Bone marrow (tissue), 2 donors: ENCODE measurements at regions not wholly inside any gene's neighbourhood (a gene's known extent, or its start where the extent isn't known, plus 50 kb on each side); places are given as distances from the start of the nearest gene placed in this dataset.

ENCODE experiments used
- DNase-seq, 2 donors: peaks; one replicate each; lab custom pipeline; 2025; lab: John Stamatoyannopoulos, UW

DNA sequence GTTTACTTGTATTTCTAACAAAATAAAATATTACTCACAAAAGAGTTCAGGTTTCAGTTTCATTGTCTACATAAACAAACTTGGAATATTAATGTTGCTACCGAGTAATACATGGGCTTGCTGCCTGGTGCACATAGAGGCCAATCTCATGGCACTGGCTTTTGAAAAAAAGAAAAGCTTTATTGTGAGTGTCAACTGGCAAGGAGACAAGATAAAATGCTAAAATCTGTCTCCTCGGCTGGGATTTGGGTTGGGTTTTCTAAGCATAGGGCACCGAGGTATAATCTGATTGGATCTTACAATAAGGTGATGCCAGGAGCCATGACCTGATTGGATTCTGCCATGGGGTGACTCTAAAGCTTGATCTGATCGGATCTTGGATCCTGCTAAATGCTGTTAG lies 1519.9 kb upstream of the MIR17HG start:
- no peak for DNase-seq

DNA sequence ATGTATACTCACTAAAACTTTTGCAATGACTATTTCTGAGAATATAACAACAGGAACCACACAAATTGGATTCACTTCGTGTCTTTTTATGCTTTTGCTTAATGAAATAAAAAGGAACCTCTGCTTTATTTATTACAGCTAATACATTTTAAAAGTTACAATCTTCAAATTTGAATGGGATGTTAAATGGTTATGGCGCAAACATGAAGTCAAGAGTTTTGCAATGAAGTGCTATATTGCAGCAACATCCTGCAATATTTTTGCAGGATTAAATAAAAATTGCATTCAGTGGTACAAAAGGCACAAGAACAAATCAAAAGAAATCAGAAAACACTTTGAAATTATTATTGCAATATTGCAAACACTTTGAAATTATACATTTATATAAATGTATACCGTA lies 1519.0 kb upstream of the MIR17HG start:
- no peak for DNase-seq

DNA sequence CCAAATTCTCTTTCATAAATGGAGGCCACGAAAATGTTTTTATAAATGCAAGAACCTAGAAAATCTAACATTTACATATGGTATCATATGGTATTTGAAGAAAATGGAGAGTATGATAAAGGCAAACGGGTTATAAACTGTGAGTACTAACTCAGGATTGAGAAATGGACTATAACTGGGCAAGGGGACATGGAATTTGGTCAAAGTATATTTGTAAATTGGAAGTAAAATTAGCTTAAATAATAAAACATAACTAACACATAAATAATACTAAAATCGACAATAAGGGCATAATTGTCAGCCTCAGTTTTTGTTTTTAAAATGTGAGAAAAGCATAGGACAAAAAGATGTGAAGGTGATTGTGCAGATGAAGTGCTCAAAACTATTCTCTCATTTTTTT lies 1516.3 kb upstream of the MIR17HG start:
- no peak for DNase-seq

DNA sequence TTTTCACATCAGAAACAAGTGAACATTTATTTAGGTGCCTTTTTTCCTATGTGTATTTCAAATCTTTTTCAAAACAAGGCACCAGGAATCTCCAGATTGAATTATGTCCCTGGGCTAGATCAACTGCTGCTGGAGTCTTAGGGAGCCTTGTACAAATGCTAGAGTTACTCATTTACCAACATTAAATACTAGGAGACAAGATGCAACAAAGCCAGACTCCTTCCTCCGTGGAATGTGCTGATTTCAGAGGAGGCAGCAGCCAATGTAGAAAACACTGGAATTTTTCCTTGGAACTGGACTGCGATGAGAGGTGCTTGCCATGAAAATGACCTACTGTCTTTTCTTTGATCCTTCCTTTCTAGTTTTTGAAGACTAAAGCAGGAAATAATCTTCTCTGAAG lies 1514.7 kb upstream of the MIR17HG start:
- DNase-seq: no peak

DNA sequence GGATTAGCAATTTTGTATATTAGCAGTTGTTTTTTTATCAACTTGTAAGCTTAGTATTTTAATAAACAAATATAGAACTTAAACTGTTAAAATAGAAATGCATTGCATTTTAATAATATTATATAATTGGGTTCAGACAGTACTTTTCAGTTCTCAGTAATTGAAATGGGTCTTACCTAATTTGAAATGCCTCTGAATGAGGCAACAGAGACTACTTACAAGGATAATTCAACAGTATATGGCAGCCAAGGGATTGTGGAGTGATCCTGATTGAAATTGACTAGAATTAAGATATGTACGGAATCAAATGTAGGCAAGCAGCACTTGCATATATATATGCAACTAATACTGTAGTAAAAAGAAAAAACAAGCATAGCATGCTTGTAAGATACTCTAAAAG lies 1503.9 kb upstream of the MIR17HG start:
- DNase-seq: no peak

DNA sequence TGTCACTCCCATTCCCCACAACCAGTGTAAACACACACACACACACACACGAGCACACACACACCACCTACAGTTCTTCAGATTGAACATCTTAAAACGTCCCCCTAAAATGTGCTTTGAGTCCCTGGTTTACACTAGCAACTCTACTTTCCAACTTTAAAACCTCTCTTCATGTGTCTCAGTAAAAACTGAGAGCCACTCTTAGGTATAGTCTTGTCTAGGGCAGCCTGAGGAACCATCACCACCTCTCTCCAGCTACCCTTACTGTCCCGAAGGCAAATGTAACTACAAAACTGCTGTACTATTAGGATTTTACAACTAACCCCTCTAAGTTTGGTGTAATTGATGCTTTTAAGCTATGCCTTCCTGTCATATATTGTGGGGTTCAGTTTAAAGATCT lies 1501.6 kb upstream of the MIR17HG start:
- no peak for DNase-seq

DNA sequence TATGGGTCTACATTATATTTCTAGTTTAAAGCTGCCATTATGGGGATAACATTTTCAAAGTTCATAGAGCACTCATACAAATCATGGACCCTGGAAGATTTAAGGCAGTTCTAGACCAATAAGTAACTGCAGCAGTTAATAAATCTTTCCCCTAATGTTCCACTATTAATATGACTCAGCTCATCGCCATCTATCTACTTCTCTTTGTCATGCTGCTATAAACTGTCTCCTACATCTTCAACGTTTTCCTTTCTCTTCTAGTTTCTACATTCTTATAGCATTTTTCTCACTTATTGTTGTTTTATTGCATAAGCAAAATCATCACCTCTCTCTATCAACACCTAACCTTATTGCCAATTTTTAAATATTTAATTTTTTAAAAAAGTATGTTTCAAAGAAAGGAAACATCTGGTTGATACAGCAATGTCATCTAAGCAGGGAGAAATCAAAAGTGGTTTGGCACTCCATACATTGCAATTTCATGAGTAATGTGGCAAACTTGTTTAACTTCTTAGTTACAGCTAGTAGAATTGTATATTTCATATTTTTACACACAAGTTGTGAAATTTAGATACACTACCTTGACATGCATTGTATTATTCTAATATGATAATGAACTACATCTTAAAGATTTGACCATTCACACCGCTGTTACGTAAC lies 1500.4 kb upstream of the MIR17HG start:
- no peak for DNase-seq

DNA sequence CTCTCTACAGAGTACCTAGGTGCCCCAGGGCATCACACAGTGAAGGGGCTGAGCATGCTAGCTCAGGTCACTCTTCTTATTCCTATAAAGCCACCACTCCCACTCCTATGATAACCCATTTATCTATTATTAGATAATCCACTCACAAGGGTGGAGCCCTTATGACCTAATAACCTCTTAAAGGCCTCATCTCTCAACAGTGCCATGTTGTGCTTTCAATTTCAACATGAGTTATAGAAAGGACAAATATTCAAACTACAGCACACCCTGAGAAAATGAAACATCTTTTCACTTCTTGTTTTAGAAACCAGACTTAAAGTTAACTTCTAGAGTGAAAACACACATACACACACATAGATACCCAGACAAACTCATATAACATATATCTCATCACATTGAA lies 1494.9 kb upstream of the MIR17HG start:
- no peak for DNase-seq

DNA sequence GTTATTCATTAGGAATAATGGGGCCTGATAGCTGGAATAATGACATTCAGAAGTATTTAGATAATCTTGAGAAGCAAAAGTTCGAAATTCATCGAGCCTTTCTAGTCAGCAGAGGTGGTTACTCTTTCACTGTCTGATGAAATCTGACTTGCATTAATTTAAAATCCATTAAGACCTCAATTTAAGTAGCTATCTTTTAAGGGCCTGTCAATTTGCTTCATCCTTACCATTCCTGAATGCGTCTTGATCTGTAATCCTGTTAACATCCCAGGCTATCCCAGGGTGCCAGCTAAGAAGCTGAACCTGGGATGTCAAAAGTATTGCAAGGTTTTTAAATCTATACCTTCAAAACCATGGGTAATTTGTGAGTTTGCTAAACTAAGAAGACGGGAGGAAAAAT lies 1491.0 kb upstream of the MIR17HG start:
- DNase-seq: no peak

DNA sequence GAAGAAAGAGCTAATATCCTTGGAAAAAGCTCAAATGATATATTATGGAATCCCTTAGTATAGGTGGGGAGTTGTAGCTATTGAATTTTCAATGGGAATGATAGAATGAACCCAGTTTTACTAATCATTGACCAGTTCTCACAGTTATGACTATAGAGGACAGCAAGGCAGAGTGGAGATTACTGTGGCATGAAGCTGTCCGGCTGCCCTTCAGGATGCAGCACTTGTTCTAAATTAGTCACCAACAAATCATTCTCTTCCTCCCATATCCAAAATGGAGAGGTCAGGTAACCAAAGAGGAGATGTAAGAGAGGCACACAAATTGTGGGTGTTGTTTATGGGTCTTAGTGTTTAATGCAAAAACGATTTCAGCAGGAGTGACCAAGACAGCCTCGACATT lies 1490.0 kb upstream of the MIR17HG start:
- no peak for DNase-seq

DNA sequence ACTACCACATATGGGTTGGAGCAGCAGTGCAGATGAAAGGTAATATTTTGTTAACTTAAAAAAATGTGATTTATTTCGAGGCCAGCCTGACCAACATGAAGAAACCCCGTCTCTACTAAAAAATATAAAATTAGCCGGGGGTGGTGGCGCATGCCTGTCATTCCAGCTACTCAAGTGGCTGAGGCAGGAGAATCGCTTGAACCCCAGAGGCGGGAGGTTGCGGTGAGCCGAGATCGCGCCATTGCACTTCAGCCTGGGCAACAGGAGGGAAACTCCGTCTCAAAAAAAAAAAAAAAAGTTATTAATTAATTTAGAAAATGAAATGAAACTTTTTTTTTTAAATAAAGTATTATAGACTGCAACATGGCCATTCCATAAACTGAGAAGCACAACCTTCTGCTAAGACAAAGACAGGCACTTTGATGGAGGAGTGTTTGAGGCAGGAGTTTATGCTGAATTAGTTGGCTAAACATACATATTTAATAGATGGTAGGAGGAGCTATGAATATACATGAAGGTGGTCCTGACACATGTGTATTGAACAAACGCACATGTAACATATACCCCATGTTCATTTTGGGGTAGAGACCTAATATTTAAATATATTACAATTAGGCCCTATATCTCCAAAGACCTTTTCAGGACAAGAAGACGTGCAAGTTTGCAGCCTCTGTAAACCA lies 1485.3 kb upstream of the MIR17HG start:
- DNase-seq: no peak

DNA sequence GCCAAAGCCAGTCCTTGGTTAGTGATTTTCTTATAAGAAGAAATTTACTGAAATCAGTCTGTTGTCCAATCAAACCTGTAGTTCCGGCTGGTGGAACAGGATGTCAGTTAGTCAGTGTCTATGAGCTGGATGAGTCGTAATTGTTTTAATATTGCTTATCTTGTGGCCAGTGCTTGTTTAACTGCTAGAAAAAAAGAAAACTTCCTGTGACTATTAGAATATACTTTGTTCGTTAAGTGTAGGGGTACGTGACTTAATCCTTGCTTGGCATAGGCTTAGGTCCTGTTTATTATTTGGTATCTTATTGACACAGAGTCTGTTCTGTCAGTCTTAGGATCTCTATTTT lies 1484.8 kb upstream of the MIR17HG start:
- no peak for DNase-seq

DNA sequence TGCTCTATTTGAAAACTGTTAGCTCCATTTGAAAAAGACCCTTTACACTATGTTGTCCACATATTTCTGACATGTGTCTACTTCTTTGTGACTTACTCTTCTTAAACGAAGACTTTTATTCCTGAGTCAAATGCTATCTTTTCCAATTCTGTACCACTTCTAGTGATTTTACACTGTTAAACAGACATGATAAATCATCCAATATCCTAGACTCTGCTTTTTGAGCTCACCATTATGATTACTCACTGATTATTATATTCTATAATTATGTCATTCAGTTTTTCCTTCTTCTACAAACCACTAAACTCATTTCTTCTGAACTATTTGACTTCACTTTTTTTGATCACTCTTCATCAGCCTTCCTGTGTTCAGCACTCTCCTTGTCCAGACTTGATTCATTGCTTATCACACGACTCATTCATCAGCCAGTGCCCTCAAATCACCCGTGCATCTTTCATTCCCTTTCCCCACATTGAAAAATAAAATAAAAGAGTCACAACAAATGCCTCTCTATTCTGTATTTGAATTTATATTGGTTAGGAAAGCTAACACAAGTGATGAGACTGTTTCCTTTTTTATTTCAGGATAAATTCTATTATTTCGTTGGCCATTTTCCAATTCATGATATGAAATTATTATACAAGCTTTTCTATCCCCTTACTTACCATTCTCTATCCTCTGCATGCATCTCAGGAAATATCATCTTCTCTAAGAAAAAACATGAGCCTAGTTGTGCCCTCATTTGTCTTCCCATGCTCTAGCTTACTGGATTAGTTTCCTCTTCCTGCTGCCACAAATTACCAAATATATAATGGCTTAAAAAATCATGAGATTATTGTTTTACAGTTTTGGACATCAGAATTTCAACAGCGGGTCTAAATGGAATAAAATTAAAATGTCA lies 1482.1 kb upstream of the MIR17HG start:
- DNase-seq: no peak

DNA sequence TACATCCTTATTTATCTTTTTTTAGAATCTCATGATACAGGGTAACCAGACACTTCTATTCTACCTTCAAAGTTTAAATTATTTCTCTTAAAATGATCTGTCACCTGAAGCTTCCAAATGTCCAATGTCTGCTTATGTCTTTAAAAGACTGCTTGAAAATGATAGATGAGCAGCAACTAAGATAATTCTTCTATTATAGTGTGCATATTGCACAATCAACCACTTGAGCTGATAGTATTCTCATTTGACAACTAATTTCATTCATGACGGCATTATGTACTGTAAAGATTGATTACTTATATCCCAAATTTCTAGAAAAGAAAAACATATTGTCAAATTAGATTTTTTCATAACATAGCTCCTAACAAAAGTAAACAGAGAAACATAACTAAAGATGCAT lies 1478.2 kb upstream of the MIR17HG start:
- no peak for DNase-seq

DNA sequence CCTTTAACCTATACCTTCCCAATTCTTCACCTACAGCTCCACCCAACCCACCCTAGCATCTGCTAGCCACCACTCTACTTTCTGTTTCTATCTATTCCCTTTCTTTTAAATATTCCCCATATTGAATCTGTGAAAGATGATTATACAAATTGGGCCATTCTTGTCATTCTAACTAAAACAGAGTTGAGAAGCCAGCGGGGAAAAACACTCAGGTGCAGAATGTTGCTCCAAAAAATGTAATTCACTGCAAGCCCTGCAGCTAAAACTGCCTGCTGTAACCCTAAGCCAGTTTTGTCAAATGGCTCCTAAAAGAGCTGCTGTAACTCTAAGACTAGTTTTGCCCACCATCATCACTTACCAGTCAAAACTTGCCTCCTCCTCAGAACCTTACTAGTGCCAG lies 1468.6 kb upstream of the MIR17HG start:
- DNase-seq: no peak

DNA sequence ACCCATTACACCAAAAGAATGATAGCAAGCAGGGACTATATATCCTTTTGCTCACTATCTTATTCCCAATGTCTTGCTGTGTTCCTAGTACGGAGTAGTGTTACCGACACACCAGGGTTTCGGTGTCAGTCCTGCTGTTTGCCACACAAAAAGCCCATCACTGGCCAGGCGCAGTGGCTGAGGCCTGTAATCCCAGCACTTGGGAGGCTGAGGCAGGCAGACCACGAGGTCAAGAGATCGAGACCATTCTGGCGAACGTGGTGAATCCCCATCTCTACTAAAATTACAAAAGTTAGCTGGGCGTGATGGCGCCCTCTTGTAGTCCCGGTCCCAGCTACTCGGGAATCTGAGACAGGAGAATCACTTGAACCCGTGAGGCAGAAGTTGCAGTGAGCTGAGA lies 1467.3 kb upstream of the MIR17HG start:
- no peak for DNase-seq

DNA sequence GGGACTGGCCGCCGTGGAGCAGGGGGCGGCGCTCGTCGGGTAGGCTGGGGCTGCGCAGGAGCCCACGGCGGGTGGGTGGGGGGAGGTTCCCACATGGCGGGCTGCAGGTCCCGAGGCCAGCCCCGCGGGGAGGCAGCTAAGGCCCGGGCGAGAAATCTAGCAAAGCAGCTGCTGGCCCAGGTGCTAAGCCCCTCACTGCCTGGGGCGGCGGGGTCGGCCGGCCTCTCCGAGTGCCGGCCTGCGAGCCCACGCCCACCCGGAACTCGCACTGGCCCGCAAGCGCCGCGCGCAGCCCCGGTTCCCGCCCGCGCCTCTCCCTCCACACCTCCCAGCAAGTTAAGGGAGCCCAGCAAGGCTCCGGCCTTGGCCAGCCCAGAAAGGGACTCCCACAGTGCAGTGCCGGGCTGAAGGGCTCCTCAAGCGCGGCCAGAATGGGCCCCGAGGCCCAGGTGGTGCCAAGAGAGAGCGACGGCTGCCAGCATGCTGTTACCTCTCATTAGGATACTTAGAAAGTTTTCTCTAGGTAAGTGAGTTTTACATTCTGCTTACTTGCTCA lies 1463.5 kb upstream of the MIR17HG start:
- no peak for DNase-seq

DNA sequence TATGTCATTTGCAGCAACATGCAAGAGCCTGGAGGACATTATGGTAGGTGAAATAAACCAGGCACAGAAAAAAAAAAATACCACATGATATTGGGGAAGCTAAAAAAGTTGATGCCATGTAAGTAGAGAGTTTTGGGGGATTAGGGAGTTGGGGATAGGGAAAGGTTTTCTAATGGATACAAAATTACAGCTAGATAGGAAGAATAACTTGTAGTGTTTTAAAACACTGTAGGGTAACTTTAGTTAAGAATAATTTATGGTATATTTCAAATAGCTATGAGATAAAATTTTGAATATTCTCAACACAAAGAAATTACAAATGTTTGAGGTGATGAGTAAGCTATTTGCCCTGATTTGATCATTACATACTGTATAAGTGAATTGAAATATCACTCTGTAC lies 1456.7 kb upstream of the MIR17HG start:
- no peak for DNase-seq

DNA sequence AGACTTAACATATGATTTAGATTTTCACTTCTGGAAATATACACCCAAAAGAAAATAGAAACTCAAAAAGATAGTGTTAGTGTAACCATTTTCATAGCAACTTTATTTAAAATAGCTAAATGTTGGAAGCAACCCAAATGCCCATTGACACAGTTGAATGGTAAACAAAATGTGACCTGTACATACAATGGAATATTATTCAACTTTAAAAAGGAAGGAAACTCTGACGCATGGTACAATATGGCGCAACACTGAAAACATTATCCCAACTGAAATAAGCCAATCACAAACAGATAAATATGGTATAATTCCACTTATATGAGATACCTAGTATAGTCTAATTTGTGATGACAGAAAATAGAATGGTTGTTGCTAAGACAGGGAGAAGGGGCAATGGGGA lies 1456.1 kb upstream of the MIR17HG start:
- DNase-seq: no peak

DNA sequence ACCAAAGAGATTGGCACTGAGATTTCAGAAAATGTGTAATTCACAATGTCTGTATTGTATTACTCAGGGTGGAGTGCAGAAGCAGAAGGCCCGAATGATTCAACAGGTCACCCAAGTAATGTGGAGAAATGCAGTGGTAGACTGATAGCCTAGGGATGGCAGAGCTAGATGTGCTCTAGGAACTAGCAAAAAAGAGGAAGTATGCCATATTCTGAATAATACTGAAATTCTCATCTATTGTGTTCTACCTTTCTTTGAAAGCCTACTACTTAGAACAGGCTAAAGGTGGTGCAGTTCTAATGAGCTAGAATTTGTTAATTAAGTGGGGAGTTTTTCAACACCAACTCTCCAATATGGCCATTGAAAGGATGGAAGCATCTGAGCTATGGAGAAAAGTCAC lies 1449.8 kb upstream of the MIR17HG start:
- DNase-seq: no peak

DNA sequence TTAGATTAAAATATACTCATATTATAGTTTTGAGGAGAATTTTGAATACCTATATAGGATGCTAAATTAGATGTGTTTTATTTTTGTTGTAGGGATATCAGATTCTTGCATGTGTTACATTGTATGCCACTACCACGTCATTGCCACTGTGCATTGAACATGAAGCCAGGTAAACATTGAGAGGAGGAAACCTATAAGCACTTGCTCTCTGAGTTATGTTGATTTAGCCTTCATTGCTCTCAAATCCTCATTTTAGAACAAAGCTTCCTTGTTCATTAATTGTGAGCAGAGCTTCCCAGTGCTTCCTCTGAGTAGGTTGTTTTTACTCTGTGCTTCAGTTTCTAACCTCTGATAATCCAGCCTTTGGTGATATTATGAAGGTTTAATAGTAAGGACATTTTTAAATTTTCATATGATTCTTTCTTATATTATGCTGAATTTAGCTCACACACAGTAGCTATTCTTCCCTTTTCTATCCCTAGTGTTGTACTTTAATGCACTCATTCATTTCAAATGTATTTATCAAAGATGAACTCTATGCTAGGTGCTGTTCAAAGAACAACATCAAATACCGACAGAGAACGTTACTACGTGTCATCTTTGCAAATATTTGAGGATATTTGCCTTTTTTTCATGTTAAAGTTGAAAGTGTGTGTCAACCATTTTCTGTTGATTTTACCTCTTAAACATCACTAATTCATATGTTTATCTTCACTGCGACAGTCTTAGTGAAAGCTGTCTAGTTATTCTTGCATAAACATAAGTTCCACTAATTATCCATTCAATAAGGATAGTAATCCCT lies 1448.0 kb upstream of the MIR17HG start:
- DNase-seq: no peak

DNA sequence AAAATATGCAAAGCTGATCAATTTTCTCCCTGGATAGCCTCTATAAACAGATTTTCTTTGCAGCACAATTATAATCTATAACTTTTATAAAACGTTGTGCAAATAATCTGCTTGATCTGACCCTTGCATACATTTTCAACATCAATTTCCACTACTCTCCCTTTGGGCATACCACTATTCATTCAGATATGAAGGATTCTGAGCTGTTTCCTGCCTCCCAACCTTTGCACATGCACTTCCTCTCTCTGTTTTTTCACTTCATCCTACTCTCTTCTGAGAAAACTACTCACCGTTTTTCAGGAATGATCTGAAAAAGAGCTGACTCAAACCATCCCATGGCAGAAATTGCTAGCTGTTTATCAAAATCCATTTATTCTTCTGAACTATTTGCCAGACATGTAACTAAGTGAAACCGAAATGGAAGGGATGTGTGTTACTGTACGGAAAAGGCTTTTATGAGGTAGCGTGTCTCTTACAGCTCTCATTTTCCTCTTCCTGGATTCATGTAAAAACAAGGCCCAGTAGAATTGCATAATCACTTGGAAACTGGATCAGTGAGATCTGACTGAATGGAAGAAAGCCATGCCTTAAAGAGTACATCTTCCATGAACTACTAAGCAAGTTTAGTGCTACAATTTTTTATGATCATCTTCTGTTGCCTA lies 1447.3 kb upstream of the MIR17HG start:
- DNase-seq: no peak
